Peyer's patch (tissue), 4 donors: ENCODE measurements at regions not wholly inside any gene's neighbourhood (a gene's known extent, or its start where the extent isn't known, plus 50 kb on each side); places are given as distances from the start of the nearest gene placed in this dataset.

Experiments
- POLR2A ChIP-seq, 2 donors: fragments of 450-650 bp; IDR thresholded peaks; one replicate each; pipeline ENCODE4 v1.5.1; 2017; ENCODE audit warnings: antibody characterized with exemption in 2 of 2, mild to moderate bottlenecking in 2 of 2, moderate library complexity in 2 of 2
- TF ChIP-seq, protein P1 (sequence below), 6 experiments: fragments of 450-650 bp in 4 of 6; fragments of 200-600 bp in 2 of 6; sonication (generic) in 1 of 6; IDR thresholded peaks; one replicate each; pipeline ENCODE4 v1.5.1; 2017 to 2019; ENCODE audit warnings: antibody characterized with exemption in 6 of 6, mild to moderate bottlenecking in 3 of 6, moderate library complexity in 1 of 6

DNA sequence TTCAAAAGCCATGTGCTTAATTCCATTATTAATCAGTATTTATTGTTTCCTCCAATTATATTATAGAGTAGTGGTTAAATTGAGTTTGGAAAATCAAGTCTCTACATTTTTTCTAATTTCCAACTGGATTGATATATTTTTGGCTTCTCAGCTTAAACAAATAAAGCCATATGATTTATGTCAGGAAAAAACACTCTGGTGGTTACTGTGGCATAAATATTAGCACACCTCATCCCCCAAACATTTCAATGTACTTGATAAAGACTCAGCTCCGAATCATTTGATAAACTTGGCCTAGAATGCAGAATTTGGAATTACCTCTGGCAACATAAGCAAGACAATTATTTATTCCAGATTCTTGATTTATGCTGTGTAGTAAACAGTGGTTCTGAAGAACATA lies 2313.8 kb downstream of the ARAP2 start:
- no peak for TF ChIP-seq POLR2A (IDR thresholded peaks at IDR 0.05)
- TF ChIP-seq, protein P1, sequence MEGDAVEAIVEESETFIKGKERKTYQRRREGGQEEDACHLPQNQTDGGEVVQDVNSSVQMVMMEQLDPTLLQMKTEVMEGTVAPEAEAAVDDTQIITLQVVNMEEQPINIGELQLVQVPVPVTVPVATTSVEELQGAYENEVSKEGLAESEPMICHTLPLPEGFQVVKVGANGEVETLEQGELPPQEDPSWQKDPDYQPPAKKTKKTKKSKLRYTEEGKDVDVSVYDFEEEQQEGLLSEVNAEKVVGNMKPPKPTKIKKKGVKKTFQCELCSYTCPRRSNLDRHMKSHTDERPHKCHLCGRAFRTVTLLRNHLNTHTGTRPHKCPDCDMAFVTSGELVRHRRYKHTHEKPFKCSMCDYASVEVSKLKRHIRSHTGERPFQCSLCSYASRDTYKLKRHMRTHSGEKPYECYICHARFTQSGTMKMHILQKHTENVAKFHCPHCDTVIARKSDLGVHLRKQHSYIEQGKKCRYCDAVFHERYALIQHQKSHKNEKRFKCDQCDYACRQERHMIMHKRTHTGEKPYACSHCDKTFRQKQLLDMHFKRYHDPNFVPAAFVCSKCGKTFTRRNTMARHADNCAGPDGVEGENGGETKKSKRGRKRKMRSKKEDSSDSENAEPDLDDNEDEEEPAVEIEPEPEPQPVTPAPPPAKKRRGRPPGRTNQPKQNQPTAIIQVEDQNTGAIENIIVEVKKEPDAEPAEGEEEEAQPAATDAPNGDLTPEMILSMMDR (IDR thresholded peaks at IDR 0.05) = no peak
